Spleen (tissue), 7 donors: ENCODE measurements at regions not wholly inside any gene's neighbourhood (a gene's known extent, or its start where the extent isn't known, plus 50 kb on each side); places are given as distances from the start of the nearest gene placed in this dataset.

Source experiments
- CTCF ChIP-seq, 11 experiments: fragments of 200-600 bp in 7 of 11; fragments of 450-650 bp in 4 of 11; sonication (generic) in 4 of 11; IDR thresholded peaks in 8 of 11; conservative IDR thresholded peaks in 3 of 11; 1 replicate in 7 of 11; 2 replicates in 4 of 11; pipeline versions ENCODE4 v1.4.0 to v1.8.0; 2016 to 2021; ENCODE audit warnings: antibody characterized with exemption in 11 of 11, inconsistent platforms in 4 of 11, mild to moderate bottlenecking in 1 of 11
- POLR2A ChIP-seq, 3 donors: fragments of 450-650 bp; IDR thresholded peaks; one replicate each; pipeline ENCODE4 v1.5.1; 2017; ENCODE audit warnings: antibody characterized with exemption in 3 of 3, mild to moderate bottlenecking in 1 of 3
- POLR2AphosphoS5 ChIP-seq, 3 donors: sonication (generic); formaldehyde crosslinking; IDR thresholded peaks; one replicate each; pipeline ENCODE4 v1.5.1; 2017; ENCODE audit warnings: antibody characterized with exemption in 3 of 3
- donor health status: DM: no; HTN: no; CAD: no; lungs with moderate emphysema.
- donor health status: DM: no; HTN: no; CAD: no.
- donor health status: DM: no; HTN: no; CAD: no.

GRCh38 chr5:148950892-148951291 is 112.0 kb downstream of the SH3TC2 start:
- TF ChIP-seq CTCF (IDR thresholded peaks at IDR 0.05 in 8 of 11, conservative IDR thresholded peaks at IDR 0.05 in 3 of 11) (no peak), POLR2A (IDR thresholded peaks at IDR 0.05) (no peak), POLR2AphosphoS5 (IDR thresholded peaks at IDR 0.05) (no peak)
